H1 (cell line): ENCODE measurements at regions not wholly inside any gene's neighbourhood (a gene's known extent, or its start where the extent isn't known, plus 50 kb on each side); places are given as distances from the start of the nearest gene placed in this dataset.

Source experiments
- CTCF ChIA-PET: fragments of 300-600 bp; sonication (Branson Sonifier 250); formaldehyde crosslinking; loops from one replicate; lab custom pipeline; 2021; ENCODE audit not compliant: partially characterized antibody; lab: Charles Lee
- POLR2A ChIA-PET: fragments of 300-600 bp; sonication (Branson Sonifier 250); formaldehyde crosslinking; loops from one replicate; lab custom pipeline; 2021; ENCODE audit warnings: inconsistent platforms; ENCODE audit not compliant: partially characterized antibody; lab: Charles Lee
- DNase-seq, 2 experiments: peaks; one replicate each; pipeline versions ENCODE4 v3.0.0 to v3.0.0-alpha.2; 2010 to 2022; ENCODE audit warnings: low spot score in 2 of 2, low read depth in 1 of 2, mixed read lengths in 1 of 2
- FAIRE-seq: peaks from 2 replicates; lab custom pipeline; 2011; peaks lifted over from hg19 to GRCh38; lab: Jason Lieb, UNC
- H2AFZ ChIP-seq: 2 replicates; pipeline ENCODE4 v1.8.1; 2012; ENCODE audit warnings: low read length, inconsistent platforms
- H2AK5ac ChIP-seq: 2 replicates; pipeline ENCODE4 v1.6.1; 2013; ENCODE audit warnings: low read depth, low read length
- H2BK120ac ChIP-seq: replicated peaks from 2 replicates; pipeline ENCODE3; 2013; ENCODE audit warnings: low read depth, low read length, inconsistent platforms
- H2BK12ac ChIP-seq: 2 replicates; pipeline ENCODE4 v1.6.1; 2013; ENCODE audit warnings: low read depth, low read length
- H2BK15ac ChIP-seq: 2 replicates; pipeline ENCODE4 v1.6.1; 2013; ENCODE audit warnings: low read length
- H2BK20ac ChIP-seq: 2 replicates; pipeline ENCODE4 v1.6.1; 2013; ENCODE audit warnings: low read length
- H2BK5ac ChIP-seq: 2 replicates; pipeline ENCODE4 v1.6.1; 2013; ENCODE audit warnings: low read depth, low read length
- H3K14ac ChIP-seq: 2 replicates; pipeline ENCODE4 v1.6.1; 2013; ENCODE audit warnings: inconsistent platforms; ENCODE audit not compliant: insufficient read length
- H3K18ac ChIP-seq: 2 replicates; pipeline ENCODE4 v1.6.1; 2013; ENCODE audit warnings: low read length; ENCODE audit errors: extremely low read depth
- H3K23ac ChIP-seq: 2 replicates; pipeline ENCODE4 v1.6.1; 2013; ENCODE audit warnings: inconsistent platforms; ENCODE audit not compliant: insufficient read length
- H3K23me2 ChIP-seq: 2 replicates; pipeline ENCODE4 v1.6.1; 2013; ENCODE audit warnings: low read depth, low read length
- H3K27ac ChIP-seq: 2 replicates; pipeline ENCODE4 v1.6.1; 2011; ENCODE audit warnings: low read depth, low read length, inconsistent platforms
- H3K27me3 ChIP-seq, 4 experiments: replicated peaks in 1 of 4; 1 replicate in 1 of 4; 2 replicates in 3 of 4; pipeline versions ENCODE4 v1.6.1 to v1.8.1; 2011 to 2013; ENCODE audit warnings: low read length in 3 of 4, mild to moderate bottlenecking in 3 of 4, inconsistent platforms in 2 of 4, mixed read lengths in 2 of 4, moderate library complexity in 1 of 4; ENCODE audit not compliant: control insufficient read depth in 3 of 4, insufficient read depth in 3 of 4; ENCODE audit errors: extremely low read depth in 1 of 4
- H3K36me3 ChIP-seq, 4 experiments: 2 replicates each; pipeline versions ENCODE4 v1.6.1 to v1.8.1; 2011 to 2013; ENCODE audit warnings: mild to moderate bottlenecking in 4 of 4, low read length in 3 of 4, moderate library complexity in 2 of 4, control low read depth in 1 of 4, inconsistent platforms in 1 of 4; ENCODE audit not compliant: insufficient read depth in 4 of 4, control insufficient read depth in 2 of 4
- H3K4ac ChIP-seq: replicated peaks from 2 replicates; pipeline ENCODE3; 2013; ENCODE audit warnings: low read length, low read depth, mixed read lengths, inconsistent platforms; ENCODE audit not compliant: insufficient read length
- H3K4me1 ChIP-seq, 4 experiments: replicated peaks in 1 of 4; 1 replicate in 1 of 4; 2 replicates in 3 of 4; pipeline versions ENCODE4 v1.6.1 to v1.8.1; 2011 to 2013; ENCODE audit warnings: low read length in 3 of 4, inconsistent platforms in 2 of 4, mixed read lengths in 1 of 4; ENCODE audit not compliant: insufficient read depth in 4 of 4, control insufficient read depth in 3 of 4
- H3K4me2 ChIP-seq, 2 experiments: 2 replicates each; pipeline versions ENCODE4 v1.6.1 to v1.8.1; 2011 to 2013; ENCODE audit warnings: low read depth in 2 of 2, low read length in 2 of 2, control low read depth in 1 of 2, inconsistent platforms in 1 of 2, mild to moderate bottlenecking in 1 of 2; ENCODE audit not compliant: insufficient read depth in 1 of 2
- H3K4me3 ChIP-seq, 4 experiments: fragments of 200-600, 300-600 bp in 1 of 4; sonication (generic), shearing (Covaris generic), sonication (Bioruptor Twin) in 1 of 4; 2 replicates each; pipeline versions ENCODE4 v1.5.1 to v1.8.1; 2011 to 2016; ENCODE audit warnings: low read length in 4 of 4, low read depth in 3 of 4, control low read depth in 2 of 4, inconsistent platforms in 2 of 4, mild to moderate bottlenecking in 2 of 4, mixed read lengths in 1 of 4, moderate library complexity in 1 of 4; ENCODE audit not compliant: insufficient read depth in 2 of 4; ENCODE audit errors: extremely low read depth in 1 of 4
- H3K56ac ChIP-seq: replicated peaks from 2 replicates; pipeline ENCODE3; 2013; ENCODE audit warnings: low read depth, mild to moderate bottlenecking, mixed read lengths, low read length, inconsistent platforms; ENCODE audit not compliant: insufficient read length
- H3K79me1 ChIP-seq: 2 replicates; pipeline ENCODE4 v1.6.1; 2013; ENCODE audit warnings: low read depth, low read length, control low read depth
- H3K79me2 ChIP-seq, 2 experiments: 2 replicates each; pipeline versions ENCODE4 v1.6.1 to v1.8.1; 2012 to 2013; ENCODE audit warnings: low read length in 2 of 2, mild to moderate bottlenecking in 2 of 2, inconsistent platforms in 1 of 2; ENCODE audit not compliant: insufficient read depth in 2 of 2, control insufficient read depth in 1 of 2
- H3K9ac ChIP-seq, 4 experiments: replicated peaks in 1 of 4; 1 replicate in 1 of 4; 2 replicates in 3 of 4; pipeline versions ENCODE4 v1.6.1 to v1.8.1; 2011 to 2013; ENCODE audit warnings: low read depth in 3 of 4, low read length in 3 of 4, control low read depth in 2 of 4, mild to moderate bottlenecking in 2 of 4, moderate library complexity in 2 of 4, inconsistent platforms in 1 of 4; ENCODE audit errors: extremely low read depth in 1 of 4
- H3K9me3 ChIP-seq, 2 experiments: 2 replicates each; pipeline versions ENCODE4 v1.6.1 to v1.8.1; 2012 to 2013; ENCODE audit warnings: mild to moderate bottlenecking in 2 of 2, moderate library complexity in 2 of 2, control low read depth in 1 of 2, inconsistent platforms in 1 of 2, low read depth in 1 of 2, low read length in 1 of 2, mixed read lengths in 1 of 2; ENCODE audit not compliant: insufficient read depth in 2 of 2
- H4K20me1 ChIP-seq, 2 experiments: replicated peaks in 1 of 2; 2 replicates each; pipeline versions ENCODE3 to v1.8.1; 2011 to 2013; ENCODE audit warnings: inconsistent platforms in 2 of 2, low read length in 2 of 2, mild to moderate bottlenecking in 1 of 2; ENCODE audit not compliant: insufficient read depth in 2 of 2, control insufficient read depth in 1 of 2
- H4K5ac ChIP-seq: 2 replicates; pipeline ENCODE4 v1.6.1; 2013; ENCODE audit warnings: low read length, low read depth, mixed read lengths, inconsistent platforms; ENCODE audit not compliant: insufficient read length
- H4K8ac ChIP-seq: 2 replicates; pipeline ENCODE4 v1.8.0; 2013; ENCODE audit warnings: mild to moderate bottlenecking, moderate library complexity, low read length, inconsistent platforms; ENCODE audit not compliant: insufficient read depth; ENCODE audit errors: extremely low read depth
- H4K91ac ChIP-seq: replicated peaks from 2 replicates; pipeline ENCODE3; 2013; ENCODE audit warnings: low read length, mixed read lengths, inconsistent platforms; ENCODE audit not compliant: insufficient read length
- EP300 ChIP-seq, 2 experiments: IDR thresholded peaks; 1 replicate in 1 of 2; 2 replicates in 1 of 2; pipeline ENCODE4 v1.6.1; 2011 to 2012; ENCODE audit warnings: low read depth in 2 of 2, low read length in 2 of 2, mild to moderate bottlenecking in 2 of 2, borderline replicate concordance in 1 of 2, inconsistent platforms in 1 of 2, moderate library complexity in 1 of 2
- HDAC6 ChIP-seq: IDR thresholded peaks from one replicate; pipeline ENCODE4 v1.7.1; 2012; ENCODE audit warnings: low read depth, mild to moderate bottlenecking, inconsistent platforms, low read length, moderate library complexity
- JUN ChIP-seq: IDR thresholded peaks from 2 replicates; pipeline ENCODE4 v1.6.1; 2011; ENCODE audit warnings: low read depth, mild to moderate bottlenecking, improper control_type of control experiment, low read length
- ZNF274 ChIP-seq: IDR thresholded peaks from 2 replicates; pipeline ENCODE4 v1.7.0; 2012; ENCODE audit warnings: low read length, borderline replicate concordance; ENCODE audit errors: extremely low read depth

DNA sequence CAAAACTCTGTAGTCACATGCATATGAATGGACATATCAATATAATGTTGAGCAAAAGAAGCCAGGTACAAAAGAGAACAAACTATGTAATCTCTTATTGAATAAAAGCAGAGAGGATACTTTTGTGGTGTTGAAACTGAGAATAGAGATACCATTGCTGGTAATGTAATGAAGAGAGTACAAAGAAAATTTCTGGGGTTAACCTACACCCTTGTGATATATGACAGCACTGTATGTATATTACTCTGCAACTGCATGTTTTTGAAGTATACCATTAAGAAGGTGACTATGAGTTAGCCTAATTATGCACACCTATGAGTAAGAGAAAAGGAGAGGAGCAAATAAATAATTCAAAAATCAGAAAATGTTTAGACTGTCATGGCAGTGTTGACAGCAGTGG lies 268.8 kb upstream of the DEFB112 start:
- Histone ChIP-seq H3K18ac (no peak overlapping the region), H3K56ac (no peak overlapping the region), H3K14ac (no peak overlapping the region), H3K9me3 (no peaks in the 10 kb centered on the region), H3K4ac (no peak overlapping the region), H4K91ac (no peak overlapping the region), H4K8ac (no peak overlapping the region), H3K4me1 (no peaks in the 10 kb centered on the region), H2BK5ac (no peak overlapping the region), H3K23ac (no peak overlapping the region), H3K9ac (no peak overlapping the region), H2BK15ac (no peak overlapping the region), H2BK120ac (no peak overlapping the region), H3K79me2 (no peaks in the 10 kb centered on the region), H3K4me3 (no peak overlapping the region), H3K4me2 (no peak overlapping the region), H3K23me2 (no peaks in the 10 kb centered on the region), H4K5ac (no peak overlapping the region), H2AFZ (no peak overlapping the region), H3K79me1 (no peaks in the 10 kb centered on the region), H4K20me1 (peaks cover 0 to 2% of the 10 kb centered on the region in 2 experiments), H3K27me3 (no peaks in the 10 kb centered on the region), H3K36me3 (no peaks in the 10 kb centered on the region), H2BK12ac (no peak overlapping the region), H2BK20ac (no peak overlapping the region), H3K27ac (no peak overlapping the region), H2AK5ac (no peak overlapping the region)
- FAIRE-seq (no peak), DNase-seq (no peak)
- POLR2A ChIA-PET, result no interaction called here
- TF ChIP-seq HDAC6 (no peak), ZNF274 (no peak), JUN (no peak), EP300 (IDR thresholded peaks at IDR 0.05; ENCODE audit: borderline replicate concordance in 1 of 2, low read depth in 2 of 2, low read length in 2 of 2) (no peak)
- CTCF ChIA-PET, result no interaction called here
